ENCODE measurements at regions not wholly inside any gene's neighbourhood (a gene's known extent, or its start where the extent isn't known, plus 50 kb on each side); places are given as distances from the start of the nearest gene placed in this dataset.
"Not testable (repeated sequence)": the region's sequence is repeated elsewhere in the genome, so short reads cannot be mapped to it uniquely, and the experiment has no call there.

GRCh38 chr4:4655011-4655410, 113.2 kb upstream of the STX18 start:
- DNase-seq (ENCODE audit: extremely low read depth, low read depth), result no peak

GRCh38 chr4:4651811-4652755, 110.2 kb upstream of the STX18 start:
- no peak for TF ChIP-seq CTCF (IDR thresholded peaks at IDR 0.05; ENCODE audit: low read depth, low read length)
- no peak for DNase-seq (ENCODE audit: extremely low read depth, low read depth)

More at GRCh38 chr4:4655011-4655410, 113.2 kb upstream of the STX18 start:
- no peak for TF ChIP-seq CTCF (IDR thresholded peaks at IDR 0.05; ENCODE audit: low read depth, low read length)

- no peak for TF ChIP-seq CTCF (IDR thresholded peaks at IDR 0.05; ENCODE audit: low read depth, low read length)
- DNase-seq (ENCODE audit: extremely low read depth, low read depth), result no peak
Observed at GRCh38 chr4:4647041-4647440, 105.2 kb upstream of the STX18 start.

- no peak for TF ChIP-seq CTCF (IDR thresholded peaks at IDR 0.05; ENCODE audit: low read depth, low read length)
- no peak for DNase-seq (ENCODE audit: extremely low read depth, low read depth)
Observed at GRCh38 chr4:4645743-4646142, 103.9 kb upstream of the STX18 start.

GRCh38 chr4:4644277-4644676, 102.4 kb upstream of the STX18 start:
- DNase-seq (ENCODE audit: extremely low read depth, low read depth), result not testable (repeated sequence)

GRCh38 chr4:4643743-4644142, 101.9 kb upstream of the STX18 start:
- DNase-seq (ENCODE audit: extremely low read depth, low read depth), result not testable (repeated sequence)

- TF ChIP-seq CTCF (IDR thresholded peaks at IDR 0.05; ENCODE audit: low read depth, low read length), result no peak
Observed at GRCh38 chr4:4643306-4643705, 101.5 kb upstream of the STX18 start.

GRCh38 chr4:4642496-4643000, 100.7 kb upstream of the STX18 start:
- no peak for TF ChIP-seq CTCF (IDR thresholded peaks at IDR 0.05; ENCODE audit: low read depth, low read length)
- no peak for DNase-seq (ENCODE audit: extremely low read depth, low read depth)

More at GRCh38 chr4:4643306-4643705, 101.5 kb upstream of the STX18 start:
- no peak for DNase-seq (ENCODE audit: extremely low read depth, low read depth)
